Mesothelial cell of epicardium (in vitro differentiated cells): ENCODE measurements at regions not wholly inside any gene's neighbourhood (a gene's known extent, or its start where the extent isn't known, plus 50 kb on each side); places are given as distances from the start of the nearest gene placed in this dataset.
"Not testable (repeated sequence)": the region's sequence is repeated elsewhere in the genome, so short reads cannot be mapped to it uniquely, and the experiment has no call there.

ENCODE experiments used
- DNase-seq, 2 experiments: peaks; one replicate each; pipeline ENCODE4 v3.0.0; 2021; ENCODE audit warnings: low spot score in 2 of 2; ENCODE audit not compliant: unreplicated experiment in 2 of 2
- H3K27ac Mint-ChIP-seq: 2 replicates; pipeline ENCODE4 v1.8.0; 2021; ENCODE audit warnings: mixed read lengths
- H3K27me3 Mint-ChIP-seq: 2 replicates; pipeline ENCODE4 v1.8.0; 2021; ENCODE audit warnings: low read depth, mixed read lengths
- H3K36me3 Mint-ChIP-seq: 2 replicates; pipeline ENCODE4 v1.8.0; 2021; ENCODE audit warnings: mixed read lengths
- H3K4me1 Mint-ChIP-seq: 2 replicates; pipeline ENCODE4 v1.8.0; 2021; ENCODE audit warnings: mixed read lengths
- H3K4me3 Mint-ChIP-seq: 2 replicates; pipeline ENCODE4 v1.8.0; 2021; ENCODE audit warnings: mild to moderate bottlenecking, moderate library complexity, mixed read lengths
- H3K9me3 Mint-ChIP-seq: 2 replicates; pipeline ENCODE4 v1.8.0; 2021; ENCODE audit warnings: mixed read lengths
- CTCF ChIP-seq: fragments of 200-600 bp; sonication (generic); IDR thresholded peaks from one replicate; pipeline ENCODE4 v1.5.0; 2021; ENCODE audit warnings: antibody characterized with exemption; ENCODE audit not compliant: unreplicated experiment

GRCh38 chr5:118397236-118397635 is 591.1 kb downstream of the DTWD2 start:
- no peaks in the 10 kb centered on the region for H3K36me3 Mint-ChIP-seq

GRCh38 chr5:118392491-118392890 is 595.9 kb downstream of the DTWD2 start:
- no peak for DNase-seq
- H3K36me3 Mint-ChIP-seq = no peaks in the 10 kb centered on the region
- H3K4me3 Mint-ChIP-seq = no peak overlapping the region
- H3K27me3 Mint-ChIP-seq = peaks cover 2% of the 10 kb centered on the region
- no peaks in the 10 kb centered on the region for H3K9me3 Mint-ChIP-seq
- no peak overlapping the region for H3K27ac Mint-ChIP-seq
- no peaks in the 10 kb centered on the region for H3K4me1 Mint-ChIP-seq
- TF ChIP-seq CTCF = no peak

More at GRCh38 chr5:118397236-118397635, 591.1 kb downstream of the DTWD2 start:
- no peak for TF ChIP-seq CTCF
- H3K27ac Mint-ChIP-seq = no peak overlapping the region
- peaks cover 2% of the 10 kb centered on the region for H3K27me3 Mint-ChIP-seq
- H3K9me3 Mint-ChIP-seq = peaks cover 10% of the 10 kb centered on the region
- no peak for DNase-seq
- H3K4me1 Mint-ChIP-seq = no peaks in the 10 kb centered on the region
- no peak overlapping the region for H3K4me3 Mint-ChIP-seq

- not testable (repeated sequence) for H3K27me3 Mint-ChIP-seq, DNase-seq, H3K4me3 Mint-ChIP-seq, H3K27ac Mint-ChIP-seq
- peaks cover 11% of the 10 kb centered on the region for H3K36me3 Mint-ChIP-seq
- H3K9me3 Mint-ChIP-seq = peaks cover 12% of the 10 kb centered on the region
- H3K4me1 Mint-ChIP-seq = peaks cover 19% of the 10 kb centered on the region
Observed at GRCh38 chr5:118382931-118383330, 605.4 kb downstream of the DTWD2 start.

GRCh38 chr5:118379470-118379869 is 608.9 kb downstream of the DTWD2 start:
- H3K27me3 Mint-ChIP-seq = no peaks in the 10 kb centered on the region

GRCh38 chr5:118378959-118379358 is 609.4 kb downstream of the DTWD2 start:
- H3K27me3 Mint-ChIP-seq = no peaks in the 10 kb centered on the region
- H3K4me1 Mint-ChIP-seq = peaks cover 21% of the 10 kb centered on the region
- H3K4me3 Mint-ChIP-seq = no peak overlapping the region
- peaks cover 2% of the 10 kb centered on the region for H3K9me3 Mint-ChIP-seq
- no peak overlapping the region for H3K27ac Mint-ChIP-seq
- no peak for DNase-seq
- H3K36me3 Mint-ChIP-seq = peaks cover 5% of the 10 kb centered on the region
- no peak for TF ChIP-seq CTCF

More at GRCh38 chr5:118379470-118379869, 608.9 kb downstream of the DTWD2 start:
- Mint-ChIP-seq H3K27ac (no peak overlapping the region), H3K36me3 (peaks cover 8% of the 10 kb centered on the region), H3K4me1 (peaks cover 21% of the 10 kb centered on the region), H3K9me3 (peaks cover 7% of the 10 kb centered on the region), H3K4me3 (no peak overlapping the region)
- no peak for TF ChIP-seq CTCF
- DNase-seq = no peak

GRCh38 chr5:118377420-118377819 is 610.9 kb downstream of the DTWD2 start:
- Mint-ChIP-seq H3K4me3 (no peak overlapping the region), H3K9me3 (no peaks in the 10 kb centered on the region), H3K4me1 (peaks cover 24% of the 10 kb centered on the region), H3K36me3 (peaks cover 2% of the 10 kb centered on the region), H3K27ac (no peak overlapping the region), H3K27me3 (no peaks in the 10 kb centered on the region)
- TF ChIP-seq CTCF = no peak
- no peak for DNase-seq
